Vagina (tissue), 2 donors: ENCODE measurements at regions not wholly inside any gene's neighbourhood (a gene's known extent, or its start where the extent isn't known, plus 50 kb on each side); places are given as distances from the start of the nearest gene placed in this dataset.

ENCODE experiments used
- DNase-seq, 2 donors: peaks; one replicate each; pipeline ENCODE4 v3.0.0-alpha.2; 2017; ENCODE audit errors: extremely low spot score in 2 of 2
- H3K27ac ChIP-seq: fragments of 200-600 bp; sonication (generic); one replicate; pipeline ENCODE4 v1.5.1; 2019
- H3K27me3 ChIP-seq: fragments of 200-600 bp; sonication (generic); one replicate; pipeline ENCODE4 v1.5.1; 2019
- H3K36me3 ChIP-seq, 2 donors: fragments of 200-600 bp; sonication (generic); one replicate each; pipeline ENCODE4 v1.5.1; 2017 to 2019
- H3K4me1 ChIP-seq: fragments of 200-600 bp; sonication (generic); one replicate; pipeline ENCODE4 v1.5.1; 2019
- H3K4me3 ChIP-seq, 2 donors: fragments of 200-600 bp; sonication (generic); 1 replicate in 1 of 2; 2 replicates in 1 of 2; pipeline ENCODE4 v1.5.1; 2016 to 2019
- H3K9me3 ChIP-seq: fragments of 200-600 bp; sonication (generic); one replicate; pipeline ENCODE4 v1.5.1; 2019
- CTCF ChIP-seq, 3 experiments: fragments of 450-650 bp in 2 of 3; fragments of 200-600 bp in 1 of 3; sonication (generic) in 1 of 3; IDR thresholded peaks; one replicate each; pipeline ENCODE4 v1.5.1; 2017 to 2019; ENCODE audit warnings: antibody characterized with exemption in 3 of 3, mild to moderate bottlenecking in 2 of 3, moderate library complexity in 2 of 3
- POLR2A ChIP-seq, 2 donors: fragments of 450-650 bp; IDR thresholded peaks; one replicate each; pipeline ENCODE4 v1.6.1; 2017; ENCODE audit warnings: antibody characterized with exemption in 2 of 2, mild to moderate bottlenecking in 2 of 2, moderate library complexity in 2 of 2
- POLR2AphosphoS5 ChIP-seq, 2 donors: sonication (generic); formaldehyde crosslinking; IDR thresholded peaks; one replicate each; pipeline ENCODE4 v1.9.0; 2017; ENCODE audit warnings: antibody characterized with exemption in 2 of 2, mild to moderate bottlenecking in 2 of 2, low read depth in 1 of 2; ENCODE audit not compliant: insufficient read depth in 1 of 2
- intact Hi-C: fragments of 100-400 bp; cut with DNase I; formaldehyde crosslinking; loops from one replicate; pipeline ENCODE4 v1.15.1; 2023

- intact Hi-C loops: no loop called here
- no peaks in the 10 kb centered on the region for H3K4me1 ChIP-seq
- H3K27ac ChIP-seq: no peak overlapping the region
- H3K9me3 ChIP-seq: no peaks in the 10 kb centered on the region
- no peak for DNase-seq
- H3K36me3 ChIP-seq: no peaks in the 10 kb centered on the region
- no peaks in the 10 kb centered on the region for H3K27me3 ChIP-seq
- H3K4me3 ChIP-seq: no peak overlapping the region
- no peak for TF ChIP-seq POLR2A (IDR thresholded peaks at IDR 0.05)
- TF ChIP-seq POLR2AphosphoS5 (IDR thresholded peaks at IDR 0.05; ENCODE audit: insufficient read depth in 1 of 2, low read depth in 1 of 2): no peak
- no peak for TF ChIP-seq CTCF (IDR thresholded peaks at IDR 0.05)
Observed at GRCh38 chr5:164253764-164254163, 748.3 kb downstream of the MAT2B start.

- no peak for TF ChIP-seq POLR2AphosphoS5 (IDR thresholded peaks at IDR 0.05; ENCODE audit: insufficient read depth in 1 of 2, low read depth in 1 of 2)
- no peak for TF ChIP-seq CTCF (IDR thresholded peaks at IDR 0.05)
- TF ChIP-seq POLR2A (IDR thresholded peaks at IDR 0.05): no peak
- DNase-seq: no peak
Observed at GRCh38 chr5:164255598-164256213, 750.3 kb downstream of the MAT2B start.

GRCh38 chr5:164256351-164256750 is 750.9 kb downstream of the MAT2B start:
- no peak for DNase-seq
- H3K9me3 ChIP-seq: no peaks in the 10 kb centered on the region
- TF ChIP-seq CTCF (IDR thresholded peaks at IDR 0.05) (no peak), POLR2AphosphoS5 (IDR thresholded peaks at IDR 0.05; ENCODE audit: insufficient read depth in 1 of 2, low read depth in 1 of 2) (no peak), POLR2A (IDR thresholded peaks at IDR 0.05) (no peak)
- intact Hi-C loops: no loop called here
- H3K36me3 ChIP-seq: no peaks in the 10 kb centered on the region
- no peaks in the 10 kb centered on the region for H3K4me1 ChIP-seq
- H3K27me3 ChIP-seq: no peaks in the 10 kb centered on the region
- no peak overlapping the region for H3K4me3 ChIP-seq
- no peak overlapping the region for H3K27ac ChIP-seq

More at GRCh38 chr5:164255598-164256213, 750.3 kb downstream of the MAT2B start:
- Histone ChIP-seq H3K36me3 (no peaks in the 10 kb centered on the region), H3K9me3 (no peaks in the 10 kb centered on the region), H3K27me3 (no peaks in the 10 kb centered on the region), H3K4me1 (no peaks in the 10 kb centered on the region), H3K4me3 (no peak overlapping the region), H3K27ac (no peak overlapping the region)
- intact Hi-C loops: no loop called here

GRCh38 chr5:164256954-164257353 is 751.5 kb downstream of the MAT2B start:
- TF ChIP-seq POLR2AphosphoS5 (IDR thresholded peaks at IDR 0.05; ENCODE audit: insufficient read depth in 1 of 2, low read depth in 1 of 2): no peak
- TF ChIP-seq POLR2A (IDR thresholded peaks at IDR 0.05): no peak
- no peak for TF ChIP-seq CTCF (IDR thresholded peaks at IDR 0.05)
- Histone ChIP-seq H3K27ac (no peak overlapping the region), H3K9me3 (no peaks in the 10 kb centered on the region), H3K36me3 (no peaks in the 10 kb centered on the region), H3K4me3 (no peak overlapping the region), H3K4me1 (no peaks in the 10 kb centered on the region), H3K27me3 (no peaks in the 10 kb centered on the region)
- no peak for DNase-seq
- intact Hi-C loops: no loop called here

GRCh38 chr5:164265566-164265965 is 760.1 kb downstream of the MAT2B start:
- intact Hi-C loops: no loop called here
- DNase-seq: no peak
- TF ChIP-seq POLR2AphosphoS5 (IDR thresholded peaks at IDR 0.05; ENCODE audit: insufficient read depth in 1 of 2, low read depth in 1 of 2) (no peak), POLR2A (IDR thresholded peaks at IDR 0.05) (no peak), CTCF (IDR thresholded peaks at IDR 0.05) (no peak)
- H3K27me3 ChIP-seq: no peaks in the 10 kb centered on the region
- H3K27ac ChIP-seq: no peak overlapping the region
- no peak overlapping the region for H3K4me3 ChIP-seq
- no peaks in the 10 kb centered on the region for H3K9me3 ChIP-seq
- H3K4me1 ChIP-seq: no peaks in the 10 kb centered on the region
- no peaks in the 10 kb centered on the region for H3K36me3 ChIP-seq
